Heart left ventricle (tissue), 16 donors: ENCODE measurements at regions not wholly inside any gene's neighbourhood (a gene's known extent, or its start where the extent isn't known, plus 50 kb on each side); places are given as distances from the start of the nearest gene placed in this dataset.

Experiments
- ATAC-seq, 4 donors: fragments of 200-7000 bp; cut with Tn5 transposase; one replicate each; pipeline ENCODE4 v1.9.1; 2020 to 2022; ENCODE audit warnings: moderate library complexity in 4 of 4, mild to moderate bottlenecking in 3 of 4, moderate number of reproducible peaks in 1 of 4
- DNase-seq, 5 donors: peaks; one replicate each; pipeline ENCODE4 v3.0.0-alpha.2; 2020
- H3K27ac ChIP-seq, 12 donors: fragments of 200-600 bp; sonication (generic) in 4 of 12; one replicate each; pipeline versions ENCODE4 v1.5.0 to v1.8.0; 2016 to 2022; ENCODE audit warnings: mild to moderate bottlenecking in 2 of 12
- H3K27me3 ChIP-seq, 9 donors: fragments of 200-600 bp; sonication (generic) in 2 of 9; one replicate each; pipeline versions ENCODE4 v1.5.1 to v1.8.0; 2016 to 2022; ENCODE audit warnings: mild to moderate bottlenecking in 3 of 9
- H3K36me3 ChIP-seq, 9 donors: fragments of 200-600 bp; sonication (generic) in 2 of 9; one replicate each; pipeline versions ENCODE4 v1.5.0 to v1.8.0; 2018 to 2022; ENCODE audit warnings: mild to moderate bottlenecking in 2 of 9
- H3K4me1 ChIP-seq, 12 donors: fragments of 200-600 bp; sonication (generic) in 4 of 12; one replicate each; pipeline versions ENCODE4 v1.5.0 to v1.8.0; 2016 to 2022; ENCODE audit warnings: mild to moderate bottlenecking in 3 of 12
- H3K4me3 ChIP-seq, 12 donors: fragments of 200-600 bp; sonication (generic) in 4 of 12; one replicate each; pipeline versions ENCODE4 v1.5.0 to v1.8.0; 2017 to 2022; ENCODE audit warnings: mild to moderate bottlenecking in 9 of 12, moderate library complexity in 4 of 12
- H3K9me3 ChIP-seq, 12 donors: fragments of 200-600 bp; sonication (generic) in 4 of 12; one replicate each; pipeline versions ENCODE4 v1.5.0 to v1.8.0; 2016 to 2022; ENCODE audit warnings: mild to moderate bottlenecking in 1 of 12
- POLR2A ChIP-seq, 2 donors: fragments of 450-650 bp; IDR thresholded peaks; one replicate each; pipeline ENCODE4 v1.6.1; 2017; ENCODE audit warnings: antibody characterized with exemption in 2 of 2, mild to moderate bottlenecking in 2 of 2, moderate library complexity in 2 of 2
- WGBS, 4 donors: extraction: QIAGEN DNeasy Blood & Tissue Kit in 2 of 4; methylation state at CpG; one replicate each; pipeline versions ENCODE4 v1.1.5 to v1.1.7; 2013 to 2018; 5-methylcytosine and 5-hydroxymethylcytosine counted together
- intact Hi-C, 10 donors: fragments of 100-400 bp; cut with DNase I; formaldehyde crosslinking; loops; one replicate each; pipeline versions ENCODE4 v1.11.1 to v1.14.2; 2022
- TF ChIP-seq, protein P1 (sequence below), 12 donors: fragments of 200-600 bp; sonication (generic) in 4 of 12; IDR thresholded peaks; one replicate each; pipeline versions ENCODE4 v1.5.0 to v1.8.0; 2018 to 2022; ENCODE audit warnings: antibody characterized with exemption in 12 of 12, mild to moderate bottlenecking in 5 of 12
- donor health status: ischemic (EF 13 %, LVEDD 7.1; RV severe dilation, severe dysfunction).
- donor health status: healthy with polysubstance abuse.
- donor health status: DM: no; HTN: yes; CAD: no.
- donor health status: DM: no; HTN: no; CAD: no.
- donor health status: ischemic (EF 25% LVEDD 6.9; RV normal size, moderate dysfunction).
- donor health status: ischemic (EF 25% LVEDD 5.7; RV mildly dilated, moderate dysfunction).
- donor health status: healthy.
- donor health status: DM: yes; HTN: yes; CAD: no.
- donor health status: ischemic (EF 35%, LVEDD 5.7; RV mildly dilated, moderate dysfunction).
- donor health status: nonischemic (EF 11% LVEDD 7.7; RV severe dilation, severe dysfunction).
- donor health status: DM: yes; HTN: yes; CAD: no.
- donor health status: PGD.
- donor health status: ischemic (EF 29% LVEDD 5.4; RV normal size, mild dysfunction).
- donor health status: nonischemic (EF 23%, LVEDD 6.1; RV moderate dilation, normal function).

DNA sequence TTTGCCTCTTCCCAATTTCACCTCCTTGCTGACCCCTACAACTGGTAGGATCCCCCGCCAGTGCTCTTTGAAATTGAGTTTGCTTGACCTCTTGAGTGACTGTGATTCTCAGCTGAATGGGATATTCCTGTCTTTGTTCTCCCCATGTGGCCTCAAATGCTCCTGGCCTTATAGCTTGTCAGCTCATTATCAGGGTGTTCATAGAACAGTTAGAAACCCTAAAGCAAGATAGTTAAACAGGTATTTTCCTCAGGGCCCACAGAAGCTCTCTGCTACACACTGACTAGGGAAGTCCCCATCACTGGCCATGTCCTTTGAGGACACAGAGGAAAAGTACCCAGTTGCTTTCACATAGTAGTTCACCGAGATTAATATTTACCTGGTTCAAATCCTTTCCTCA, 211.5 kb upstream of the DTNBP1 start:
- Histone ChIP-seq H3K27me3 (no peaks in the 10 kb centered on the region), H3K4me1 (peaks cover 0 to 33% (median 3%) of the 10 kb centered on the region in 12 donors), H3K36me3 (no peaks in the 10 kb centered on the region), H3K27ac (no peak overlapping the region), H3K9me3 (no peaks in the 10 kb centered on the region), H3K4me3 (no peak overlapping the region)
- TF ChIP-seq, protein P1, sequence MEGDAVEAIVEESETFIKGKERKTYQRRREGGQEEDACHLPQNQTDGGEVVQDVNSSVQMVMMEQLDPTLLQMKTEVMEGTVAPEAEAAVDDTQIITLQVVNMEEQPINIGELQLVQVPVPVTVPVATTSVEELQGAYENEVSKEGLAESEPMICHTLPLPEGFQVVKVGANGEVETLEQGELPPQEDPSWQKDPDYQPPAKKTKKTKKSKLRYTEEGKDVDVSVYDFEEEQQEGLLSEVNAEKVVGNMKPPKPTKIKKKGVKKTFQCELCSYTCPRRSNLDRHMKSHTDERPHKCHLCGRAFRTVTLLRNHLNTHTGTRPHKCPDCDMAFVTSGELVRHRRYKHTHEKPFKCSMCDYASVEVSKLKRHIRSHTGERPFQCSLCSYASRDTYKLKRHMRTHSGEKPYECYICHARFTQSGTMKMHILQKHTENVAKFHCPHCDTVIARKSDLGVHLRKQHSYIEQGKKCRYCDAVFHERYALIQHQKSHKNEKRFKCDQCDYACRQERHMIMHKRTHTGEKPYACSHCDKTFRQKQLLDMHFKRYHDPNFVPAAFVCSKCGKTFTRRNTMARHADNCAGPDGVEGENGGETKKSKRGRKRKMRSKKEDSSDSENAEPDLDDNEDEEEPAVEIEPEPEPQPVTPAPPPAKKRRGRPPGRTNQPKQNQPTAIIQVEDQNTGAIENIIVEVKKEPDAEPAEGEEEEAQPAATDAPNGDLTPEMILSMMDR (IDR thresholded peaks at IDR 0.05), result no peak
- TF ChIP-seq POLR2A (IDR thresholded peaks at IDR 0.05), result no peak
- intact Hi-C loops, result no loop called here
- ATAC-seq, result no peak
- WGBS, 4 donors, result 88 to 98% (median 96%) methylated on average over 2 of the region's 2 CpGs
- DNase-seq, result no peak

DNA sequence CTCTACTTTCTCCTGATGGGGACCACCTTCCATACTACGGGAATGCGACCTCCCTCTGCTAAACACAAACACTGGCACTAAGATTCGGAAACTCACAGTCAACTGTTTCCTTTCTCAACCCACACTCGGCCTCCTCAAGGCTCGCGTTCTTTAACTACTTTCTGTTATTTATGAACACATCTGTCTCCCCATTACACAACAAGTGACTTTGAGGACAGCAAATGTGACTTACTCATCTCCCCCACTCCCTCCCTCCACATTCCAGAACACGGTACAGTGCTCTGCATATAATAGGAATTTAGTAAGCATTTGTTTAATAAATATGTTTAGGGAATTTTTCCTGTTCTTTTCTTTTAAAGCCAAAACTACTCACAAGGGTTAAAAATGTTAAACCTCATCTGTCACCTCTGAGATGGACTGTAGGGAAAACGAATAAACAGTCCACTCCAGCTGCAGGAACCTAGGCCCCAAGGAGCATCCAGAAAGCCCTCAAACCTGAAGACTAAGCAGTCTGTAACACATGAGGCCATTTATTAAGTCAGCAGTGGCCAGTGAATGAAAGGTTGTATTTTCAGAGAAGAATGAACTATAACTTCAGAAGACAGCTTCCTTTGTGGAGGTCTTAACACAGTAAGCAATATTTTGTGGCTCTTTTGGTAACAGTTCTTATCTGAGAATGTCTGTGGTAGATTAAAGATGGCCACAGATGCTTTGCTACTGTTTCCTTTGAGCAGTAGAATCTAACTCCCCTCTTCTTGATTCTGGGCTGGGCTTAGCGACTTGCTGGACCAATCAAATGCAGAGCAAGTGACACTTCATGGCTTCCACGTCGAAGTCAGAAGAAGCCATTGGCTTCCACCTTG, 209.6 kb upstream of the DTNBP1 start:
- WGBS, 4 donors, result 85 to 88% (median 86%) methylated on average over 11 of the region's 11 CpGs
- Histone ChIP-seq H3K4me3 (no peak overlapping the region), H3K9me3 (no peaks in the 10 kb centered on the region), H3K36me3 (no peaks in the 10 kb centered on the region), H3K27ac (no peak overlapping the region), H3K4me1 (peaks cover 0 to 24% (median 0%) of the 10 kb centered on the region in 12 donors), H3K27me3 (no peaks in the 10 kb centered on the region)
- TF ChIP-seq, protein P1 (IDR thresholded peaks at IDR 0.05), result no peak
- TF ChIP-seq POLR2A (IDR thresholded peaks at IDR 0.05), result no peak
- intact Hi-C loops, result no loop called here
- no peak for ATAC-seq
- no peak for DNase-seq

DNA sequence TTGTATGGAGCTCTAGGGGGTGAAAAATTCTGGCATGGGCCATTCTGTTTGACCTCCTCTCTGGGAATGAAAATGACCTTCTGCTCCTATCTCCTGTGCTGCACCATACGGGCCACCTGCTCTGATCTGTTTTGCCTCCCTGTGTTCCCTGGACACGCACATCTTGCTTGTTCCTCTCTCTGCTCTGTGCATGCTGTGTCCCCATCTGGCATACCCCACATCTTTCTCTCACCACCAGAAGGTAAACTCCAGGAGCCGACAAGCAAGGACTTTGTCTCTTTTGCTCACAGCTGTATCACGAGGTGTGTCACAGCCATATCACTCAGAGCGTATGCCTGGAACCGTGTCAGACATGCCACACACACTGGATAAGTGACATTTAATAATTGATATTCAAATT, 208.4 kb upstream of the DTNBP1 start:
- Histone ChIP-seq H3K4me1 (peaks cover 0 to 18% (median 0%) of the 10 kb centered on the region in 12 donors), H3K36me3 (no peaks in the 10 kb centered on the region), H3K27me3 (no peaks in the 10 kb centered on the region), H3K27ac (no peak overlapping the region), H3K9me3 (no peaks in the 10 kb centered on the region), H3K4me3 (no peak overlapping the region)
- intact Hi-C loops, result no loop called here
- ATAC-seq (no peak), DNase-seq (no peak)
- WGBS, 4 donors, result 80 to 84% (median 82%) methylated on average over 6 of the region's 6 CpGs
- TF ChIP-seq, protein P1 (IDR thresholded peaks at IDR 0.05), result no peak
- no peak for TF ChIP-seq POLR2A (IDR thresholded peaks at IDR 0.05)

DNA sequence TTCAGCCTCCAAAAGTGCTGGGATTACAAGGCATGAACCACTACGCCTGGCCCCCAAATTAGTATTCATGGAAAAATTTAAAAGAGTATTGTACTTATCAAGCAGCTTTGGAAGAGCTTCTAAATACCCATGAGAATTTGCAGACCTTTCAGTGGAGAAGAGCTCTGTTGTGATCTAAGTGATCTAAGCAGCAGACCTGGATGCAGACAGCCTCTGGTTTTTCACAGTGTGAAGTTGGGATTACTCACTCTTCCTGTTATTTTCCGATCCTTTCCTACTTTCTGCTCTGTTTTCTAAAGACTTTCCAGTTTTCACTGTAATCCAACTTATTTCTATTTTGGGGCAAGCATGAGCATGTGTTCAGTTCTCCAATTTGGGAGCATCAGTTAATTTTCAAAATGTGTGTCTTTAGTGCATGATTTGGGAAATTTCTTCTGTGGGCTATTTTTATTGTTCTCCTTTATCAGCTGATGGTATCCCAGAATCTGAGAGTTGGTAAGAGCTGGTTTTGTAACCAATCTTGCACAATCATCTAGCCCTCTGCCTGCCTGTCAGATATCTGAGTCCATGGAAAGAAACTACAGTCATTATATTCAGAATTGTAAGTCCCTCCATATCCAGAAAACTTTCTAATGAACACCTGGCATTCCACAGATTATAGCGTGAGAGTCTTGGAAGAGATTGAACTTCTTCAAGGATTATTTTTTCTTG, 207.7 kb upstream of the DTNBP1 start:
- TF ChIP-seq, protein P1 (IDR thresholded peaks at IDR 0.05), result no peak
- TF ChIP-seq POLR2A (IDR thresholded peaks at IDR 0.05), result no peak
- no peak overlapping the region for H3K4me3 ChIP-seq
- peak in 2 of 4 donors; percentile 47 to 49 for ATAC-seq
- H3K27ac ChIP-seq, result peak overlapping the region in 1 of 12 donors; percentile 33
- WGBS, 4 donors, result 56 to 78% (median 62%) methylated on average over 3 of the region's 3 CpGs
- H3K36me3 ChIP-seq, result no peaks in the 10 kb centered on the region
- H3K27me3 ChIP-seq, result no peaks in the 10 kb centered on the region
- no peak for DNase-seq
- H3K4me1 ChIP-seq, result peaks cover 0 to 18% (median 0%) of the 10 kb centered on the region in 12 donors
- no peaks in the 10 kb centered on the region for H3K9me3 ChIP-seq
- intact Hi-C loops, result no loop called here
